ENCODE measurements at regions not wholly inside any gene's neighbourhood (a gene's known extent, or its start where the extent isn't known, plus 50 kb on each side); places are given as distances from the start of the nearest gene placed in this dataset.

GRCh38 chr4:57850141-57850540 lies 740.0 kb upstream of the IGFBP7 start:
- no peak for DNase-seq (ENCODE audit: extremely low spot score, unreplicated experiment)
- H3K4me1 Mint-ChIP-seq (ENCODE audit: unreplicated experiment), result no peaks in the 10 kb centered on the region
- no peaks in the 10 kb centered on the region for H3K36me3 Mint-ChIP-seq (ENCODE audit: unreplicated experiment)
- no peak for TF ChIP-seq CTCF (IDR thresholded peaks at IDR 0.05)
- no peak overlapping the region for H3K4me3 Mint-ChIP-seq (ENCODE audit: unreplicated experiment)
- no peaks in the 10 kb centered on the region for H3K9me3 Mint-ChIP-seq (ENCODE audit: unreplicated experiment)
- H3K27me3 Mint-ChIP-seq (ENCODE audit: unreplicated experiment), result no peaks in the 10 kb centered on the region
- H3K27ac Mint-ChIP-seq (ENCODE audit: unreplicated experiment), result no peak overlapping the region

- no peaks in the 10 kb centered on the region for H3K9me3 Mint-ChIP-seq (ENCODE audit: unreplicated experiment)
Observed at GRCh38 chr4:57832083-57832482, 721.9 kb upstream of the IGFBP7 start.

GRCh38 chr4:57789666-57790065 lies 679.5 kb upstream of the IGFBP7 start:
- H3K4me1 Mint-ChIP-seq (ENCODE audit: unreplicated experiment), result no peaks in the 10 kb centered on the region
- no peak overlapping the region for H3K27ac Mint-ChIP-seq (ENCODE audit: unreplicated experiment)
- DNase-seq (ENCODE audit: extremely low spot score, unreplicated experiment), result no peak
- no peak overlapping the region for H3K4me3 Mint-ChIP-seq (ENCODE audit: unreplicated experiment)
- H3K9me3 Mint-ChIP-seq (ENCODE audit: unreplicated experiment), result no peaks in the 10 kb centered on the region
- H3K27me3 Mint-ChIP-seq (ENCODE audit: unreplicated experiment), result no peaks in the 10 kb centered on the region
- H3K36me3 Mint-ChIP-seq (ENCODE audit: unreplicated experiment), result no peaks in the 10 kb centered on the region
- TF ChIP-seq CTCF (IDR thresholded peaks at IDR 0.05), result no peak

More at GRCh38 chr4:57832083-57832482, 721.9 kb upstream of the IGFBP7 start:
- Mint-ChIP-seq H3K36me3 (ENCODE audit: unreplicated experiment) (no peaks in the 10 kb centered on the region), H3K27me3 (ENCODE audit: unreplicated experiment) (peaks cover under 1% of the 10 kb centered on the region), H3K27ac (ENCODE audit: unreplicated experiment) (no peak overlapping the region), H3K4me3 (ENCODE audit: unreplicated experiment) (no peak overlapping the region), H3K4me1 (ENCODE audit: unreplicated experiment) (no peaks in the 10 kb centered on the region)
- no peak for DNase-seq (ENCODE audit: extremely low spot score, unreplicated experiment)
- TF ChIP-seq CTCF (IDR thresholded peaks at IDR 0.05), result no peak

DNA sequence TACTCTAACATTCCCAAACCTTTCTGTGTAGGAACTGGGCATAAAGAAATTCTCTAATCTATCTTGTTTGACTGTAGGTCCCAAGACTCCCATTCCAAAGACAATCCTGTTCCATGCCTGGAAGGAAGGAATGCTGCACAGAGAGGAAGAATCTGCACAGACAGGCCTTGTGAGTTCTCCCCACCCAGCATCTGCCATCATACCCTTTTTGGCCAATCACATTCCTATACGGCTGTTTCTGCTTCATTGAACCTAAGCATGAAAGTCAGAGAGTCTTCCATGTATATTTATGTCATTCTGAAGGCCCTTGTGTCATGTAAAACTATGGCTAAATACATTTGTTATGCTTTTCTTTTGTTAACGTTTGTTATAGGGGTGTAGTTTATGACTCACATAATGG lies 667.7 kb upstream of the IGFBP7 start:
- H3K27me3 Mint-ChIP-seq (ENCODE audit: unreplicated experiment), result no peaks in the 10 kb centered on the region
- no peak overlapping the region for H3K27ac Mint-ChIP-seq (ENCODE audit: unreplicated experiment)
- DNase-seq (ENCODE audit: extremely low spot score, unreplicated experiment), result no peak
- no peaks in the 10 kb centered on the region for H3K9me3 Mint-ChIP-seq (ENCODE audit: unreplicated experiment)
- no peak for TF ChIP-seq CTCF (IDR thresholded peaks at IDR 0.05)
- no peaks in the 10 kb centered on the region for H3K4me1 Mint-ChIP-seq (ENCODE audit: unreplicated experiment)
- H3K36me3 Mint-ChIP-seq (ENCODE audit: unreplicated experiment), result no peaks in the 10 kb centered on the region
- no peak overlapping the region for H3K4me3 Mint-ChIP-seq (ENCODE audit: unreplicated experiment)

GRCh38 chr4:57774681-57775080 lies 664.5 kb upstream of the IGFBP7 start:
- Mint-ChIP-seq H3K4me1 (ENCODE audit: unreplicated experiment) (no peaks in the 10 kb centered on the region), H3K27me3 (ENCODE audit: unreplicated experiment) (no peaks in the 10 kb centered on the region), H3K36me3 (ENCODE audit: unreplicated experiment) (no peaks in the 10 kb centered on the region), H3K4me3 (ENCODE audit: unreplicated experiment) (no peak overlapping the region), H3K27ac (ENCODE audit: unreplicated experiment) (no peak overlapping the region), H3K9me3 (ENCODE audit: unreplicated experiment) (no peaks in the 10 kb centered on the region)
- TF ChIP-seq CTCF (IDR thresholded peaks at IDR 0.05), result no peak
- DNase-seq (ENCODE audit: extremely low spot score, unreplicated experiment), result no peak

All from osteocyte (in vitro differentiated cells).